HUES6 (cell line): ENCODE measurements at regions not wholly inside any gene's neighbourhood (a gene's known extent, or its start where the extent isn't known, plus 50 kb on each side); places are given as distances from the start of the nearest gene placed in this dataset.

Experiments used
- H3K27ac ChIP-seq: 2 replicates; pipeline ENCODE4 v1.7.0; 2013; ENCODE audit warnings: low read depth, mild to moderate bottlenecking, low read length, inconsistent platforms
- H3K27me3 ChIP-seq: 2 replicates; pipeline ENCODE4 v1.6.1; 2013; ENCODE audit warnings: low read length; ENCODE audit not compliant: control insufficient read depth, insufficient read depth
- H3K36me3 ChIP-seq: 2 replicates; pipeline ENCODE4 v1.6.1; 2013; ENCODE audit warnings: low read length; ENCODE audit not compliant: control insufficient read depth, insufficient read depth
- H3K4me1 ChIP-seq: 2 replicates; pipeline ENCODE4 v1.6.1; 2013; ENCODE audit warnings: low read length; ENCODE audit not compliant: control insufficient read depth, insufficient read depth
- H3K4me3 ChIP-seq: 2 replicates; pipeline ENCODE4 v1.5.1; 2013; ENCODE audit warnings: low read depth, low read length
- H3K9ac ChIP-seq: one replicate; pipeline ENCODE4 v1.6.1; 2013; ENCODE audit warnings: mild to moderate bottlenecking, low read length
- H3K9me3 ChIP-seq: 2 replicates; pipeline ENCODE4 v1.6.1; 2013; ENCODE audit warnings: low read depth, low read length; ENCODE audit not compliant: control insufficient read depth, insufficient read depth

- peaks cover 11% of the 10 kb centered on the region; the same call in 1 of the 2 replicates for H3K9me3 ChIP-seq
- no peaks in the 10 kb centered on the region; the same call in 1 of the 2 replicates for H3K4me1 ChIP-seq
- H3K9ac ChIP-seq = no peak overlapping the region
- no peaks in the 10 kb centered on the region for H3K36me3 ChIP-seq
- H3K27ac ChIP-seq = no peak overlapping the region
- no peaks in the 10 kb centered on the region for H3K27me3 ChIP-seq
- no peak overlapping the region for H3K4me3 ChIP-seq
Measured at GRCh38 chr10:52999258-52999657, 226.7 kb upstream of the MBL2 start.

DNA sequence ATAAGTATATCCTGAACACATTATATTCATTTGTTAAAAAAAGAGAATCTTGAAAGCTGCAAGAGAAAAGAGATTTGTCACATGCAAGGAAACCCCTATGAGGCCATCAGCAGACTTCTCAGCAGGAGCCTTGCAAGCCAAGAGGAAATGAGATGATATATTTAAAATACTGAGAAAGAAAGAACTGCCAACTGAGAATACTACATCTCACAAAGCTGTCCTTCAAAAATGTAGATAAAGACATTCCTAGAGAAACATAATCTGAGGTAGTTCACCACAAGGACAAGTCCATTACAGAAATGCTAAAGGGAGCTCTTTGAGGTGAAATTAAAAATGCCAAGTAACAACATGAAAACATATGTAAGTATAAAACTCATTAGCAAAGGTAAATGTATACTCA, 224.4 kb upstream of the MBL2 start:
- Histone ChIP-seq H3K4me1 (no peaks in the 10 kb centered on the region; the same call in 1 of the 2 replicates), H3K27ac (no peak overlapping the region), H3K36me3 (no peaks in the 10 kb centered on the region), H3K9ac (no peak overlapping the region), H3K9me3 (peaks cover 11% of the 10 kb centered on the region; the same call in 1 of the 2 replicates), H3K27me3 (no peaks in the 10 kb centered on the region), H3K4me3 (no peak overlapping the region)

DNA sequence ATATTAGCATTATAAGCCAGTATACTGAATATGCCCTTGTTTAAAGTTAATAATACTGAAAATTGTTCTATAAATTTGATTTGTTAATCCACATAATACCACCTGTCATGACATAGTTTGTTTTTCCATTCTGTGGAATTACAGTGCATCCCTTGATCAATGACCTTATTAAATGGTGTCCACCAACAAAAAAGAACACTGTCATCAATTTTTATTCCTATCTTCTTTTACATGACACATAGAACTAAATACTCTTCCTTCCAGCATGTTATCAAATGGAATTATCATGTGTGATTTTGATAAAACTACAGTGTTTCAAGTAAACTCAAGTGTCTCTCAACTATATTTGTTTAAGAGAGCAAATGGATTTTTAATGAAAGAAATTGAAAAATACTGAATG, 221.8 kb upstream of the MBL2 start:
- no peaks in the 10 kb centered on the region; the same call in 1 of the 2 replicates for H3K4me1 ChIP-seq
- H3K27me3 ChIP-seq = no peaks in the 10 kb centered on the region
- no peak overlapping the region for H3K4me3 ChIP-seq
- H3K36me3 ChIP-seq = no peaks in the 10 kb centered on the region
- H3K27ac ChIP-seq = no peak overlapping the region
- H3K9ac ChIP-seq = no peak overlapping the region
- peaks cover 18% of the 10 kb centered on the region; the same call in 1 of the 2 replicates for H3K9me3 ChIP-seq

DNA sequence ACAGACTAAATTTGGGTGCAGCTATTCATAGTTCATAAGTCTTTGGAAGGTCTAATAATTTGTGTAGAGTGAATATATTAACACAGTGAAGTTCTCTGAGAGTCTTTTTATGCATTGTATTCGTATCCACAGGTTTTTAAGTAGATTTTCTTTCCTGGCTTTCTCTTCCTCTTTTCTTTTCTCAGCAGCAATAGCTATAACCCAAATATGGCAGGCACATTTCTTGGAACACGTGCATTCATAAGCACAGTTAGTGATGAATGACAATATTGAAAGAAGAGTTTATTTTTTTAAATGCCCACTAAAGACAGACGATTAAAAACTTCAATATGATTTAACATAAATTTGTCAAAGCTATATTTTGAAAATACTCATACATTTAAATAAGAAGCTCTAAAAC, 220.5 kb upstream of the MBL2 start:
- Histone ChIP-seq H3K4me3 (no peak overlapping the region), H3K27ac (no peak overlapping the region), H3K36me3 (no peaks in the 10 kb centered on the region), H3K27me3 (no peaks in the 10 kb centered on the region), H3K4me1 (no peaks in the 10 kb centered on the region; the same call in 1 of the 2 replicates), H3K9me3 (peaks cover 18% of the 10 kb centered on the region; the same call in 1 of the 2 replicates), H3K9ac (no peak overlapping the region)

DNA sequence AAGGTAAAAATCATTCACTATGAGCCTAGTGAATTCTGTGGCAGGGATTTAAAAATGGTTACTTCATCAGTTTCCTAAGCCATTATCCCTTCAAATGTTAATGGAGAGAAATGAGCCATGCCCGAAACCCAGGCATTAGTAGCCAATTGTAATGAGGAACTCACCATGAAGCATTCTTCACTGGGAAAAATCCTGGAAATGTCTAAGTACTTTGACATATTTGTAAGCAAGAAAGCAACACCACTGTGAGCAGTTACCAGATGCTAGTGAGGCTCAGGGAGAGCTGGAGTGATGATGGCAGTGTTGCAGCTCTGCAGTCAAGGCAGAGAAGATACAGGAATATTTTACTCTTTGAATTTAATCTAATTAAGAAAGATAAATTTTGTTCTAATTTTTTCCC, 220.0 kb upstream of the MBL2 start:
- Histone ChIP-seq H3K27ac (no peak overlapping the region), H3K4me1 (no peaks in the 10 kb centered on the region; the same call in 1 of the 2 replicates), H3K9ac (no peak overlapping the region), H3K4me3 (no peak overlapping the region), H3K27me3 (no peaks in the 10 kb centered on the region), H3K9me3 (peaks cover 18% of the 10 kb centered on the region; the same call in 1 of the 2 replicates), H3K36me3 (no peaks in the 10 kb centered on the region)

GRCh38 chr10:52988923-52989322, 216.3 kb upstream of the MBL2 start:
- Histone ChIP-seq H3K4me3 (no peak overlapping the region), H3K9ac (no peak overlapping the region), H3K27ac (no peak overlapping the region), H3K27me3 (no peaks in the 10 kb centered on the region), H3K36me3 (no peaks in the 10 kb centered on the region), H3K9me3 (peaks cover 7% of the 10 kb centered on the region; the same call in 1 of the 2 replicates), H3K4me1 (no peaks in the 10 kb centered on the region)

- Histone ChIP-seq H3K4me1 (no peaks in the 10 kb centered on the region), H3K36me3 (no peaks in the 10 kb centered on the region), H3K4me3 (no peak overlapping the region), H3K27ac (no peak overlapping the region), H3K9me3 (peaks cover 7% of the 10 kb centered on the region; the same call in 1 of the 2 replicates), H3K9ac (no peak overlapping the region), H3K27me3 (no peaks in the 10 kb centered on the region)
Measured at GRCh38 chr10:52986125-52986524, 213.5 kb upstream of the MBL2 start.

DNA sequence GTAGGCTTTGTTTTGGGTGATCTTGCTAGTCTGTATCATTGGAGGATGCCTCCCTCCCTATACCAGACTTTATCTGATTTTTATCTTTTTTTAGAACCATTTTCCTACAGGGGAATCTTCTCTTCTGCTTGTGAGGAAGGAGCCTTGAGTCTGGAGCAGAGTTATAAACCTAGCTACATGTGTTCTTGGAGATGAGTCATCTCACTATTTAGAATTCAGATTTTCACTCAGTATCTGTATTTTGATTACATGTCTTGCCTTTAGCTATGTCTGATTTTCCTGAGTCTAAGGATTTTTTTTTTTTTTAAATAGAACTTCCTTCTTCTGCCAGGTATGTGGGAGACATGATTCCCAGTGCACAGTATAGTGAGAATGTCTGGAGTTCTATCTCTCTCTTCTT, 211.6 kb upstream of the MBL2 start:
- Histone ChIP-seq H3K9me3 (no peaks in the 10 kb centered on the region), H3K4me3 (no peak overlapping the region), H3K27me3 (no peaks in the 10 kb centered on the region), H3K9ac (no peak overlapping the region), H3K4me1 (no peaks in the 10 kb centered on the region), H3K27ac (no peak overlapping the region), H3K36me3 (no peaks in the 10 kb centered on the region)

DNA sequence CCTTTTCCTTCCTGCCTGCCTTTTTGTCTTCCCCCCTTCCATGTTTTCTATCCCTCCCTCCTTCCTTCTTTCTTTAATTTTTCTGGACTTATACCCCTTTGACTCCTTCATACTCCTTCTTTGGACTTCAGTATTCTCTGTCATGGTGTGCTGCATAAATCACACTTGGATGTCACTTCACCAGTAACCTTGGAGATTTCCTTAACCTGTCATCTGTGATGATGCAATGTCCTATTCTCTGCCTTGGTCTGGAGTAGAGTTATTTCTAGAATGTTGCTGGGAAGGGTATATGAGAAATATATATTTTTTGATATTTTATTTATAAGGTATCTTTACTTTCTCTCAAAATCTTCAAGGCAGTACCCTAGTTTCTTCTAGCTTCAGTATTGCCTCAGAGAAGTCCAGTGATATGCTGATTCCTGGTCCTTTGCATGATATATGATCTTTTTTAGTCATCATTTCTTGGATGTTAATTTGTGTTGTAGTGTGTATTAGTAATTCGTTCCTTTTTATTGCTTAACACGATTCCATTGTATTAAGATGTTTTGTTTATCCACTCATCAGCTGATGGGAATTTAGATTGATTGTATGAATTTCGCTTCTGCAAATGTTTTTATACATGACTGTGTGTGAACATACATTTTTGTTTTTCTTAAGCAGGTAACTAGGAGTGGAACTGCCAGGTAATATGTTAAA, 206.9 kb upstream of the MBL2 start:
- Histone ChIP-seq H3K9me3 (no peaks in the 10 kb centered on the region), H3K27me3 (no peaks in the 10 kb centered on the region), H3K36me3 (no peaks in the 10 kb centered on the region), H3K4me3 (no peak overlapping the region), H3K27ac (no peak overlapping the region), H3K9ac (no peak overlapping the region), H3K4me1 (no peaks in the 10 kb centered on the region)

DNA sequence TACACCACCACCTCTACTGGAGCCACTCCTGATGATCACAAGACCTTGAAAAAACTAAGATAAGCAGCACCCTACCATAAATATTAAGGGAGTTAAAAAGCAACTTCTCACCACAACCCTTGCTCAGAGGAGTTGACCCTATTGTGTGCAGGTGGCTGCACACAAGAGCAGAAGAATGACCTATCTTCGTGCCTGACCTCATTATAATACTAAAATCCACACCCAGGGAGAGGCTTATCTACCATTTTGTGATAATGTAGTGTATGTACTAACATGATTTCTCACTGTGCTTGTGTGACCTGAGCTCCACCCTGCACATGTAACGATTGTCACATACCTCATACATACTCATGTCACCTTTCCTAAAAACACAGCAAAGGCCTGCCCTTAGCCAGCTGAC, 205.0 kb upstream of the MBL2 start:
- Histone ChIP-seq H3K9me3 (peaks cover 11% of the 10 kb centered on the region), H3K4me1 (no peaks in the 10 kb centered on the region), H3K9ac (no peak overlapping the region), H3K27ac (no peak overlapping the region), H3K27me3 (no peaks in the 10 kb centered on the region), H3K36me3 (no peaks in the 10 kb centered on the region), H3K4me3 (no peak overlapping the region)

DNA sequence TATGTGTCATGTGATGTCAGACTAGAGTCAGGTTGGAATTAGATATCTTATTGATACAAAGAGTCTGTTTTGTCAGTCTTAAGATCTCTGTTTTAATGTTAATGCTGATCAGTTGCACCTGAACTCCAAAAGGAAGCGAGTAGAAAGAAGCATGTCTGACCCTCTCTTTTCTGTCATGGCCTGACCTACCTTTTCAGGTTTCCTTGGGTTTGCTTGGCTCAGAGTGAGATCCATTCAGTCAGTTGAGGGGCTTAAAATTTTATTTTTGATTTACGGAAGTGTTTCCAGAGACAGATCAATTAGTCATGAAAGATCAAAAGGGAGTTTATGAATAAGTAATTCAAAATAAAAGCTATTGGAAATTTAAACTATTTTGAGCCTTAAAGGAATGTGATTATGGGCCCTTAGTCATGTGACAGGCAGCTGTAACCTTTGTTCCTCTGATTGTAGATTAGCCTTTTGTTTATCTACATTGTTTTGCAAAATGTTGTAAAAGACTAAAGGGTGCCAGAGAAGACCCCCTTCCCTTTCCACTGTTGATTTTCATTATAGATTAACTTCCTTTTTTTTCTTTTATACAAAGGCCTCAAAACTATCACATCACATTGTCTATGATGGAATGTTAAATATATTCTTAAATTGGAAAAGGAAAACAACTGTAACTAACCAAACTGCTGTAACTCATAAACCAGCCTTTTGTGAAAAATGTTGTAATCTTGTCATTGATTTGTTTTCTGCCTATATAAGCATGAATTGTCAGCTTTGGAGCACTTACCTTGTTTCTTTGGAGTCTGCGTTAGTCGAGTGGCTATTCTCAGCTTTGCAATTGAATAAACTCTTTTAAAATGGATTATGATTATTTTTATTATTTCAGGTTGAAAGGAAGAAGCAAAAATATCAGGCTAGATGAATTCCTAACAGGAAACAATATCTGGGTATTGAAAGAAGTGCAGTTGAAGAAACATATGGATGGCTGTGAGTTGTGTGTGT, 195.5 kb upstream of the MBL2 start:
- Histone ChIP-seq H3K4me1 (peaks cover 38% of the 10 kb centered on the region), H3K27ac (peak overlapping the region; percentile 97), H3K9ac (peak overlapping the region; percentile 36), H3K9me3 (peaks cover 29% of the 10 kb centered on the region), H3K4me3 (no peak overlapping the region), H3K36me3 (no peaks in the 10 kb centered on the region), H3K27me3 (no peaks in the 10 kb centered on the region)
